HepG2 (cell line): ENCODE measurements at regions not wholly inside any gene's neighbourhood (a gene's known extent, or its start where the extent isn't known, plus 50 kb on each side); places are given as distances from the start of the nearest gene placed in this dataset.

Experiments used
- ATAC-seq: fragments of 200-7000 bp; cut with Tn5 transposase; 3 replicates; pipeline ENCODE4 v1.9.1; 2020; ENCODE audit warnings: mild to moderate bottlenecking, moderate library complexity
- BruUV-seq: library from RNA; stranded (reverse); fragments of 400-500 nt; replicated peaks from 2 replicates; lab custom pipeline; 2021; lab: Mats Ljungman, UMichigan
- CTCF ChIA-PET: fragments of 300-600 bp; formaldehyde crosslinking; extraction: SDS; loops from one replicate; lab custom pipeline; 2021; ENCODE audit warnings: low total read pairs, inconsistent platforms, low intra/inter-chr PET ratio; lab: Yijun Ruan, JAX
- POLR2A ChIA-PET: fragments of 350-600 bp; sonication (Branson Sonifier 250); formaldehyde crosslinking; loops from one replicate; lab custom pipeline; 2020; ENCODE audit warnings: antibody characterized with exemption, inconsistent platforms; lab: Yijun Ruan, JAX
- DNase-seq: peaks from one replicate; pipeline ENCODE4 v3.0.0-alpha.2; 2015; ENCODE audit warnings: low spot score
- FAIRE-seq: peaks from 3 replicates; lab custom pipeline; 2011; peaks lifted over from hg19 to GRCh38; lab: Jason Lieb, UNC
- H2AFZ ChIP-seq: one replicate; pipeline ENCODE4 v1.6.1; 2011; ENCODE audit warnings: low read length, inconsistent platforms
- H3K27ac ChIP-seq: fragments of 300-600 bp; 3 replicates; pipeline ENCODE4 v1.8.0; 2011; ENCODE audit warnings: mixed run types, mild to moderate bottlenecking, mixed read lengths, low read length, inconsistent platforms; ENCODE audit not compliant: insufficient read depth; ENCODE audit errors: extremely low read length
- H3K27me3 ChIP-seq, 2 experiments: fragments of 200-600 bp in 1 of 2; 2 replicates in 1 of 2; 3 replicates in 1 of 2; pipeline versions ENCODE4 v1.6.0 to v1.8.0; 2011; ENCODE audit warnings: low read length in 2 of 2, mild to moderate bottlenecking in 2 of 2, moderate library complexity in 2 of 2, inconsistent platforms in 1 of 2; ENCODE audit not compliant: insufficient read depth in 2 of 2, control insufficient read depth in 1 of 2
- H3K36me3 ChIP-seq, 2 experiments: fragments of 200-600 bp in 1 of 2; replicated peaks in 1 of 2; 2 replicates in 1 of 2; 3 replicates in 1 of 2; pipeline versions ENCODE4 v1.5.1 to v1.8.0; 2011; ENCODE audit warnings: low read length in 2 of 2, inconsistent platforms in 1 of 2; ENCODE audit not compliant: insufficient read depth in 2 of 2, control insufficient read depth in 1 of 2
- H3K4me1 ChIP-seq: 2 replicates; pipeline ENCODE4 v1.5.1; 2012; ENCODE audit warnings: low read length, inconsistent platforms; ENCODE audit not compliant: insufficient read depth
- H3K4me2 ChIP-seq: 2 replicates; pipeline ENCODE4 v1.6.0; 2011; ENCODE audit warnings: low read depth, low read length, inconsistent platforms
- H3K4me3 ChIP-seq, 3 experiments: fragments of 200-600 bp in 1 of 3; sonication (generic), shearing (Covaris generic) in 1 of 3; replicated peaks in 1 of 3; 2 replicates each; pipeline ENCODE4 v1.5.1; 2011 to 2016; ENCODE audit warnings: low read length in 3 of 3, inconsistent platforms in 2 of 3, low read depth in 2 of 3, mild to moderate bottlenecking in 2 of 3, control low read depth in 1 of 3, mixed read lengths in 1 of 3; ENCODE audit not compliant: insufficient read depth in 1 of 3
- H3K79me2 ChIP-seq: one replicate; pipeline ENCODE4 v1.6.1; 2011; ENCODE audit warnings: low read length, inconsistent platforms; ENCODE audit not compliant: insufficient read depth
- H3K9ac ChIP-seq: 2 replicates; pipeline ENCODE4 v1.6.0; 2011; ENCODE audit warnings: mild to moderate bottlenecking, low read depth, low read length, inconsistent platforms; ENCODE audit not compliant: insufficient read depth
- H3K9me3 ChIP-seq: 2 replicates; pipeline ENCODE4 v1.5.1; 2012; ENCODE audit warnings: mild to moderate bottlenecking, low read length
- H4K20me1 ChIP-seq: 2 replicates; pipeline ENCODE4 v1.6.0; 2011; ENCODE audit warnings: inconsistent platforms, mild to moderate bottlenecking, low read length, moderate library complexity; ENCODE audit not compliant: insufficient read depth
- ARID2 ChIP-seq: sonication (generic); formaldehyde crosslinking; IDR thresholded peaks from 2 replicates; pipeline ENCODE4 v1.8.1; 2022; ENCODE audit warnings: mild to moderate bottlenecking, missing genetic modification reagents, borderline replicate concordance
- FOXO1 ChIP-seq: sonication (generic); formaldehyde crosslinking; IDR thresholded peaks from 2 replicates; pipeline ENCODE4 v1.4.0; 2020; ENCODE audit warnings: missing genetic modification reagents
- NFIC ChIP-seq: IDR thresholded peaks from 2 replicates; pipeline ENCODE4 v1.6.1; 2012; ENCODE audit warnings: mild to moderate bottlenecking, low read length, inconsistent platforms
- PLRG1 ChIP-seq: fragments of 450-650 bp; conservative IDR thresholded peaks from 2 replicates; pipeline ENCODE4 v1.6.1; 2016
- SP1 ChIP-seq, 2 experiments: fragments of 450-650 bp in 1 of 2; sonication (generic) in 1 of 2; formaldehyde crosslinking in 1 of 2; IDR thresholded peaks; 2 replicates each; pipeline versions ENCODE4 v1.4.0 to v1.6.1; 2016 to 2020; ENCODE audit warnings: missing genetic modification reagents in 1 of 2
- TEAD2 ChIP-seq: sonication (generic); formaldehyde crosslinking; IDR thresholded peaks from 2 replicates; pipeline ENCODE4 v1.9.0; 2021; ENCODE audit warnings: missing genetic modification reagents
- THRA ChIP-seq: sonication (generic); formaldehyde crosslinking; IDR thresholded peaks from 2 replicates; pipeline ENCODE4 v1.4.0; 2020; ENCODE audit warnings: missing genetic modification reagents, borderline replicate concordance
- ZFP36L1 ChIP-seq: sonication (generic); formaldehyde crosslinking; IDR thresholded peaks from 2 replicates; pipeline ENCODE4 v1.8.0; 2022; ENCODE audit warnings: mild to moderate bottlenecking, missing genetic modification reagents, moderate library complexity
- ZFP41 ChIP-seq: sonication (generic); formaldehyde crosslinking; IDR thresholded peaks from 2 replicates; pipeline ENCODE4 v1.4.0; 2020; ENCODE audit warnings: mild to moderate bottlenecking, missing genetic modification reagents, borderline replicate concordance
- ZNF136 ChIP-seq: sonication (generic); formaldehyde crosslinking; IDR thresholded peaks from 2 replicates; pipeline ENCODE4 v1.8.1; 2022; ENCODE audit warnings: low read depth, mild to moderate bottlenecking, moderate library complexity, missing genetic modification reagents
- ZNF382 ChIP-seq: sonication (generic); formaldehyde crosslinking; IDR thresholded peaks from 2 replicates; pipeline ENCODE4 v1.5.0; 2020; ENCODE audit warnings: missing genetic modification reagents, mild to moderate bottlenecking, borderline replicate concordance
- ZNF670 ChIP-seq: sonication (generic); formaldehyde crosslinking; IDR thresholded peaks from 2 replicates; pipeline ENCODE4 v1.8.0; 2022; ENCODE audit warnings: mild to moderate bottlenecking, missing genetic modification reagents, borderline replicate concordance
- WGBS: methylation state at CpG from one replicate; pipeline ENCODE4 v1.1.6; 2017; ENCODE audit warnings: low lambda C conversion rate; 5-methylcytosine and 5-hydroxymethylcytosine counted together
- in situ Hi-C: cut with HindIII; loops from 2 replicates; pipeline ENCODE4 v1.10.0; 2017; ENCODE audit warnings: low pct_unique_long_range_greater_than_20kb; ENCODE audit not compliant: extremely low pct_ligation_motif_present
- intact Hi-C: fragments of 100-400 bp; cut with micrococcal nuclease; formaldehyde crosslinking; loops from one replicate; pipeline ENCODE4 v1.10.0; 2022; ENCODE audit not compliant: unreplicated experiment
- TF ChIP-seq, protein P1 (sequence below): IDR thresholded peaks from 2 replicates; pipeline ENCODE4 v1.6.1; 2012; ENCODE audit warnings: low read length, improper control_type of control experiment
- TF ChIP-seq, protein P2 (sequence below): sonication (generic); formaldehyde crosslinking; IDR thresholded peaks from 2 replicates; pipeline ENCODE4 v1.9.0; 2021; ENCODE audit warnings: missing genetic modification reagents, mild to moderate bottlenecking, borderline replicate concordance
- TF ChIP-seq, protein P3 (sequence below): sonication (generic); formaldehyde crosslinking; IDR thresholded peaks from 2 replicates; pipeline ENCODE4 v1.5.1; 2020; ENCODE audit warnings: missing genetic modification reagents, mild to moderate bottlenecking, borderline replicate concordance

GRCh38 chr1:60809204-60809980 lies 273.0 kb upstream of the NFIA start:
- intact Hi-C loops, result no loop called here
- no peaks in the 10 kb centered on the region for H3K79me2 ChIP-seq
- no peaks in the 10 kb centered on the region for H3K9me3 ChIP-seq
- H3K4me1 ChIP-seq, result no peaks in the 10 kb centered on the region
- FAIRE-seq (no peak), DNase-seq (no peak), ATAC-seq (no peak)
- 11% methylated on average over 8 of the region's 8 CpGs for WGBS
- no peaks in the 10 kb centered on the region for H3K36me3 ChIP-seq
- no peaks in the 10 kb centered on the region for H4K20me1 ChIP-seq
- H3K9ac ChIP-seq, result no peak overlapping the region
- H3K4me3 ChIP-seq, result no peak overlapping the region
- no TSS peak for BruUV-seq
- H3K4me2 ChIP-seq, result no peak overlapping the region
- no peak overlapping the region for H3K27ac ChIP-seq
- no peak overlapping the region for H2AFZ ChIP-seq
- no peaks in the 10 kb centered on the region for H3K27me3 ChIP-seq
- POLR2A ChIA-PET, result no interaction called here
- in situ Hi-C loops, result no loop called here
- CTCF ChIA-PET, result no interaction called here
- TF ChIP-seq ZNF382 (no peak), PLRG1 (no peak), ARID2 (CRISPR knock-in tag) (no peak), TEAD2 (CRISPR knock-in tag) (no peak), NFIC (no peak), ZNF670 (CRISPR knock-in tag) (no peak), ZNF136 (no peak), THRA (CRISPR knock-in tag) (no peak), ZFP36L1 (no peak), SP1 (IDR thresholded peaks at IDR 0.05) (no peak), SP1 (CRISPR knock-in tag; IDR thresholded peaks at IDR 0.05) (no peak), FOXO1 (CRISPR knock-in tag) (no peak), ZFP41 (CRISPR knock-in tag) (no peak)
- TF ChIP-seq, protein P1, sequence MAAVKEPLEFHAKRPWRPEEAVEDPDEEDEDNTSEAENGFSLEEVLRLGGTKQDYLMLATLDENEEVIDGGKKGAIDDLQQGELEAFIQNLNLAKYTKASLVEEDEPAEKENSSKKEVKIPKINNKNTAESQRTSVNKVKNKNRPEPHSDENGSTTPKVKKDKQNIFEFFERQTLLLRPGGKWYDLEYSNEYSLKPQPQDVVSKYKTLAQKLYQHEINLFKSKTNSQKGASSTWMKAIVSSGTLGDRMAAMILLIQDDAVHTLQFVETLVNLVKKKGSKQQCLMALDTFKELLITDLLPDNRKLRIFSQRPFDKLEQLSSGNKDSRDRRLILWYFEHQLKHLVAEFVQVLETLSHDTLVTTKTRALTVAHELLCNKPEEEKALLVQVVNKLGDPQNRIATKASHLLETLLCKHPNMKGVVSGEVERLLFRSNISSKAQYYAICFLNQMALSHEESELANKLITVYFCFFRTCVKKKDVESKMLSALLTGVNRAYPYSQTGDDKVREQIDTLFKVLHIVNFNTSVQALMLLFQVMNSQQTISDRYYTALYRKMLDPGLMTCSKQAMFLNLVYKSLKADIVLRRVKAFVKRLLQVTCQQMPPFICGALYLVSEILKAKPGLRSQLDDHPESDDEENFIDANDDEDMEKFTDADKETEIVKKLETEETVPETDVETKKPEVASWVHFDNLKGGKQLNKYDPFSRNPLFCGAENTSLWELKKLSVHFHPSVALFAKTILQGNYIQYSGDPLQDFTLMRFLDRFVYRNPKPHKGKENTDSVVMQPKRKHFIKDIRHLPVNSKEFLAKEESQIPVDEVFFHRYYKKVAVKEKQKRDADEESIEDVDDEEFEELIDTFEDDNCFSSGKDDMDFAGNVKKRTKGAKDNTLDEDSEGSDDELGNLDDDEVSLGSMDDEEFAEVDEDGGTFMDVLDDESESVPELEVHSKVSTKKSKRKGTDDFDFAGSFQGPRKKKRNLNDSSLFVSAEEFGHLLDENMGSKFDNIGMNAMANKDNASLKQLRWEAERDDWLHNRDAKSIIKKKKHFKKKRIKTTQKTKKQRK, result no peak
- TF ChIP-seq, protein P2, sequence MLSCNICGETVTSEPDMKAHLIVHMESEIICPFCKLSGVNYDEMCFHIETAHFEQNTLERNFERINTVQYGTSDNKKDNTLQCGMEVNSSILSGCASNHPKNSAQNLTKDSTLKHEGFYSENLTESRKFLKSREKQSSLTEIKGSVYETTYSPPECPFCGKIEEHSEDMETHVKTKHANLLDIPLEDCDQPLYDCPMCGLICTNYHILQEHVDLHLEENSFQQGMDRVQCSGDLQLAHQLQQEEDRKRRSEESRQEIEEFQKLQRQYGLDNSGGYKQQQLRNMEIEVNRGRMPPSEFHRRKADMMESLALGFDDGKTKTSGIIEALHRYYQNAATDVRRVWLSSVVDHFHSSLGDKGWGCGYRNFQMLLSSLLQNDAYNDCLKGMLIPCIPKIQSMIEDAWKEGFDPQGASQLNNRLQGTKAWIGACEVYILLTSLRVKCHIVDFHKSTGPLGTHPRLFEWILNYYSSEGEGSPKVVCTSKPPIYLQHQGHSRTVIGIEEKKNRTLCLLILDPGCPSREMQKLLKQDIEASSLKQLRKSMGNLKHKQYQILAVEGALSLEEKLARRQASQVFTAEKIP (CRISPR knock-in tag), result no peak
- TF ChIP-seq, protein P3, sequence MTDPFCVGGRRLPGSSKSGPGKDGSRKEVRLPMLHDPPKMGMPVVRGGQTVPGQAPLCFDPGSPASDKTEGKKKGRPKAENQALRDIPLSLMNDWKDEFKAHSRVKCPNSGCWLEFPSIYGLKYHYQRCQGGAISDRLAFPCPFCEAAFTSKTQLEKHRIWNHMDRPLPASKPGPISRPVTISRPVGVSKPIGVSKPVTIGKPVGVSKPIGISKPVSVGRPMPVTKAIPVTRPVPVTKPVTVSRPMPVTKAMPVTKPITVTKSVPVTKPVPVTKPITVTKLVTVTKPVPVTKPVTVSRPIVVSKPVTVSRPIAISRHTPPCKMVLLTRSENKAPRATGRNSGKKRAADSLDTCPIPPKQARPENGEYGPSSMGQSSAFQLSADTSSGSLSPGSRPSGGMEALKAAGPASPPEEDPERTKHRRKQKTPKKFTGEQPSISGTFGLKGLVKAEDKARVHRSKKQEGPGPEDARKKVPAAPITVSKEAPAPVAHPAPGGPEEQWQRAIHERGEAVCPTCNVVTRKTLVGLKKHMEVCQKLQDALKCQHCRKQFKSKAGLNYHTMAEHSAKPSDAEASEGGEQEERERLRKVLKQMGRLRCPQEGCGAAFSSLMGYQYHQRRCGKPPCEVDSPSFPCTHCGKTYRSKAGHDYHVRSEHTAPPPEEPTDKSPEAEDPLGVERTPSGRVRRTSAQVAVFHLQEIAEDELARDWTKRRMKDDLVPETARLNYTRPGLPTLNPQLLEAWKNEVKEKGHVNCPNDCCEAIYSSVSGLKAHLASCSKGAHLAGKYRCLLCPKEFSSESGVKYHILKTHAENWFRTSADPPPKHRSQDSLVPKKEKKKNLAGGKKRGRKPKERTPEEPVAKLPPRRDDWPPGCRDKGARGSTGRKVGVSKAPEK (CRISPR knock-in tag), result no peak
